ENCODE measurements at regions not wholly inside any gene's neighbourhood (a gene's known extent, or its start where the extent isn't known, plus 50 kb on each side); places are given as distances from the start of the nearest gene placed in this dataset.

DNA sequence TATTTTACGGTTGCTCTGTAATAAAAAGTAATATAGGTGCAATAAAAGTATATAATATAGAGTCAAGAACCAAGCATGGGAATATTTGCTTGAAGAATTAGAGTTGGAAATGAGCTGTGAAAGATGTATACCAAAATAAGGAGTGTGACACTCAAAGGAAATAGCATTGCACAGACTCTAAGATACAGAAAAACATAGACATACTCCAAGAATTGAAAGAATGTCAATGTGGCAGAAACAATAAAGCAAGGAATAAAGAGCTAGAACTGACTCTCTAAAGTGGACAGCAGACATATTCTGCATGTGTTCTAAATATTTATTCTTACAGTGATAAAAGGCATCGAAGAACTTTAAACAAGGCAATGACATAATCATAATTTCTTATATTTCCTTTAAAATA lies 561.1 kb upstream of the SETBP1 start:
- no peak for TF ChIP-seq EZH2phosphoT487 (conservative IDR thresholded peaks at IDR 0.05; ENCODE audit: low read length)
- TF ChIP-seq, protein P1, sequence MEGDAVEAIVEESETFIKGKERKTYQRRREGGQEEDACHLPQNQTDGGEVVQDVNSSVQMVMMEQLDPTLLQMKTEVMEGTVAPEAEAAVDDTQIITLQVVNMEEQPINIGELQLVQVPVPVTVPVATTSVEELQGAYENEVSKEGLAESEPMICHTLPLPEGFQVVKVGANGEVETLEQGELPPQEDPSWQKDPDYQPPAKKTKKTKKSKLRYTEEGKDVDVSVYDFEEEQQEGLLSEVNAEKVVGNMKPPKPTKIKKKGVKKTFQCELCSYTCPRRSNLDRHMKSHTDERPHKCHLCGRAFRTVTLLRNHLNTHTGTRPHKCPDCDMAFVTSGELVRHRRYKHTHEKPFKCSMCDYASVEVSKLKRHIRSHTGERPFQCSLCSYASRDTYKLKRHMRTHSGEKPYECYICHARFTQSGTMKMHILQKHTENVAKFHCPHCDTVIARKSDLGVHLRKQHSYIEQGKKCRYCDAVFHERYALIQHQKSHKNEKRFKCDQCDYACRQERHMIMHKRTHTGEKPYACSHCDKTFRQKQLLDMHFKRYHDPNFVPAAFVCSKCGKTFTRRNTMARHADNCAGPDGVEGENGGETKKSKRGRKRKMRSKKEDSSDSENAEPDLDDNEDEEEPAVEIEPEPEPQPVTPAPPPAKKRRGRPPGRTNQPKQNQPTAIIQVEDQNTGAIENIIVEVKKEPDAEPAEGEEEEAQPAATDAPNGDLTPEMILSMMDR (IDR thresholded peaks at IDR 0.05; ENCODE audit: insufficient read depth, low read length, poor library complexity, severe bottlenecking): no peak

All from SU-DHL-6 (cell line).